Loucy (cell line): ENCODE measurements at regions not wholly inside any gene's neighbourhood (a gene's known extent, or its start where the extent isn't known, plus 50 kb on each side); places are given as distances from the start of the nearest gene placed in this dataset.

Experiments
- CTCF ChIP-seq: fragments of 200-600 bp; sonication (generic); conservative IDR thresholded peaks from 2 replicates; pipeline ENCODE4 v1.5.1; 2014; ENCODE audit warnings: mild to moderate bottlenecking, antibody characterized with exemption, low read length
- EZH2phosphoT487 ChIP-seq: fragments of 200-600 bp; IDR thresholded peaks from 2 replicates; pipeline ENCODE4 v1.6.1; 2018; ENCODE audit warnings: antibody characterized with exemption, mild to moderate bottlenecking, moderate library complexity, borderline replicate concordance

DNA sequence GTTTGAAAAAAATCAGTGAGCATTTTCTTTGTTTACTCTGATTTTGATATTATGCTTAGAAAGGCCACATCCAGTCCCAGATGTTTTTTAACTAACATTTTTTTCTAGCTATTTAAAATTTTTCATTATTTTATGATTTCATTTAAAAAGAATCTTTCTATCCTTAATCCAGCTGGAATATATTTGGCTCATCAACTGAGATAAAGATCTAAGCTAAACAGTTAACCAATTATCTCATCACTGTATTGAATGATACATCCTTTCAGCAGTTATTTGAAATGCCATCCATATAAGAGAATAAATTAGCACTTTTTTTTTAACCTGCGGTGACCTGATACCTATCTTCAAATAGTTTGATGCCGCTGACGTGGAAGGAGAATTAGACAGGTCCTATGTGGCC lies 245.5 kb upstream of the COPS8 start:
- TF ChIP-seq CTCF (no peak), EZH2phosphoT487 (no peak)
